GM12878 (cell line): ENCODE measurements at regions not wholly inside any gene's neighbourhood (a gene's known extent, or its start where the extent isn't known, plus 50 kb on each side); places are given as distances from the start of the nearest gene placed in this dataset.

Experiments
- BCLAF1 ChIP-seq: fragments of 450-650 bp; IDR thresholded peaks from 2 replicates; pipeline ENCODE4 v1.6.1; 2017; ENCODE audit warnings: antibody characterized with exemption, mild to moderate bottlenecking, moderate library complexity
- CTCF ChIP-seq, 3 experiments: IDR thresholded peaks in 2 of 3; conservative IDR thresholded peaks in 1 of 3; 2 replicates each; pipeline ENCODE4 v1.5.1; 2011; ENCODE audit warnings: low read depth in 3 of 3, low read length in 3 of 3, mild to moderate bottlenecking in 3 of 3, control low read depth in 2 of 3, moderate library complexity in 2 of 3, inconsistent platforms in 1 of 3, mixed read lengths in 1 of 3; ENCODE audit not compliant: control insufficient read depth in 2 of 3, insufficient read depth in 1 of 3; ENCODE audit errors: extremely low read depth in 1 of 3
- EP300 ChIP-seq, 2 experiments: fragments of 150-350 bp in 1 of 2; IDR thresholded peaks; 2 replicates each; pipeline ENCODE4 v1.6.1; 2011 to 2012; ENCODE audit warnings: low read depth in 2 of 2, low read length in 2 of 2, borderline replicate concordance in 1 of 2, improper control_type of control experiment in 1 of 2, inconsistent platforms in 1 of 2; ENCODE audit not compliant: control insufficient read depth in 1 of 2
- FOXK2 ChIP-seq: fragments of 450-650 bp; IDR thresholded peaks from 2 replicates; pipeline ENCODE4 v1.6.1; 2017; ENCODE audit warnings: mild to moderate bottlenecking, moderate library complexity
- KDM1A ChIP-seq: fragments of 200-600 bp; sonication (generic); IDR thresholded peaks from 2 replicates; pipeline ENCODE4 v1.6.1; 2016; ENCODE audit warnings: borderline replicate concordance
- POLR2A ChIP-seq: IDR thresholded peaks from 2 replicates; pipeline ENCODE4 v1.6.1; 2011; ENCODE audit warnings: low read depth, mild to moderate bottlenecking, low read length
- RAD51 ChIP-seq: fragments of 450-650 bp; IDR thresholded peaks from 2 replicates; pipeline ENCODE4 v1.6.1; 2016; ENCODE audit warnings: moderate library complexity, mild to moderate bottlenecking, inconsistent platforms
- SIX5 ChIP-seq: IDR thresholded peaks from 2 replicates; pipeline ENCODE4 v1.6.1; 2011; ENCODE audit warnings: mild to moderate bottlenecking, low read depth, low read length, moderate library complexity; ENCODE audit not compliant: severe bottlenecking
- SUZ12 ChIP-seq: fragments of 200-600 bp; sonication (generic); IDR thresholded peaks from one replicate; pipeline ENCODE4 v1.6.1; 2018; ENCODE audit warnings: antibody characterized with exemption, mild to moderate bottlenecking; ENCODE audit not compliant: unreplicated experiment
- YY1 ChIP-seq: IDR thresholded peaks from 2 replicates; pipeline ENCODE4 v1.6.1; 2011; ENCODE audit warnings: low read depth, mild to moderate bottlenecking, low read length
- ZBTB33 ChIP-seq: fragments of 450-650 bp; IDR thresholded peaks from 2 replicates; pipeline ENCODE4 v1.6.1; 2017; ENCODE audit warnings: mild to moderate bottlenecking
- TF ChIP-seq, protein P1 (sequence below): fragments of 450-650 bp; formaldehyde crosslinking; IDR thresholded peaks from 2 replicates; pipeline ENCODE4 v1.5.0; 2022; ENCODE audit warnings: mild to moderate bottlenecking, missing genetic modification characterization
- TF ChIP-seq, protein P2 (sequence below): IDR thresholded peaks from 2 replicates; pipeline ENCODE4 v1.6.1; 2012; ENCODE audit warnings: mild to moderate bottlenecking, low read depth, low read length

DNA sequence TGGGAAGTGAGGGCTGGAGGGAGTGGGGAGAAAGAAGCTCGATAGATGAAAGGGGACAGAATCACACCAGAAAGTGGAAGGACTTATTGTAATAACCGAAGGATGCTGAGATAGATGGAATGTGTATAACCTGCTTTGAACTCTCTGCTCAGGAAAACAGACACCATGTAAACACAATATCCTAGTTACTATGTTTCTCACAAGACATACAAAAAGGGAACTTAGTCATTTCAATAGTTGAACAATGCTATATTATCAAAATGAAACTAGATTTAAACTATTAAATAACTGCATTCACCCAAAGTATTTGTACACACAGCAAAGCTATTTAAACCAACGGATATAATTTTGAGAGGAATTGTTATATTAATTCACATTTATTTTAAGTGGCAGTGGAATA, 108.3 kb upstream of the GADL1 start:
- TF ChIP-seq EP300 (IDR thresholded peaks at IDR 0.05; ENCODE audit: borderline replicate concordance in 1 of 2, control insufficient read depth in 1 of 2, low read depth in 2 of 2, low read length in 2 of 2), result peak; percentile 62 to 65; a peak in 3 of 4 replicates
- TF ChIP-seq KDM1A, result no peak
- no peak for TF ChIP-seq RAD51
- TF ChIP-seq YY1, result no peak
- TF ChIP-seq BCLAF1, result no peak
- no peak for TF ChIP-seq CTCF (IDR thresholded peaks at IDR 0.05 in 2 of 3, conservative IDR thresholded peaks at IDR 0.05 in 1 of 3; ENCODE audit: control insufficient read depth in 2 of 3, extremely low read depth in 1 of 3, insufficient read depth in 1 of 3, low read depth in 3 of 3, low read length in 3 of 3)
- TF ChIP-seq FOXK2, result no peak
- TF ChIP-seq POLR2A, result no peak
- no peak for TF ChIP-seq ZBTB33
- TF ChIP-seq, protein P1, sequence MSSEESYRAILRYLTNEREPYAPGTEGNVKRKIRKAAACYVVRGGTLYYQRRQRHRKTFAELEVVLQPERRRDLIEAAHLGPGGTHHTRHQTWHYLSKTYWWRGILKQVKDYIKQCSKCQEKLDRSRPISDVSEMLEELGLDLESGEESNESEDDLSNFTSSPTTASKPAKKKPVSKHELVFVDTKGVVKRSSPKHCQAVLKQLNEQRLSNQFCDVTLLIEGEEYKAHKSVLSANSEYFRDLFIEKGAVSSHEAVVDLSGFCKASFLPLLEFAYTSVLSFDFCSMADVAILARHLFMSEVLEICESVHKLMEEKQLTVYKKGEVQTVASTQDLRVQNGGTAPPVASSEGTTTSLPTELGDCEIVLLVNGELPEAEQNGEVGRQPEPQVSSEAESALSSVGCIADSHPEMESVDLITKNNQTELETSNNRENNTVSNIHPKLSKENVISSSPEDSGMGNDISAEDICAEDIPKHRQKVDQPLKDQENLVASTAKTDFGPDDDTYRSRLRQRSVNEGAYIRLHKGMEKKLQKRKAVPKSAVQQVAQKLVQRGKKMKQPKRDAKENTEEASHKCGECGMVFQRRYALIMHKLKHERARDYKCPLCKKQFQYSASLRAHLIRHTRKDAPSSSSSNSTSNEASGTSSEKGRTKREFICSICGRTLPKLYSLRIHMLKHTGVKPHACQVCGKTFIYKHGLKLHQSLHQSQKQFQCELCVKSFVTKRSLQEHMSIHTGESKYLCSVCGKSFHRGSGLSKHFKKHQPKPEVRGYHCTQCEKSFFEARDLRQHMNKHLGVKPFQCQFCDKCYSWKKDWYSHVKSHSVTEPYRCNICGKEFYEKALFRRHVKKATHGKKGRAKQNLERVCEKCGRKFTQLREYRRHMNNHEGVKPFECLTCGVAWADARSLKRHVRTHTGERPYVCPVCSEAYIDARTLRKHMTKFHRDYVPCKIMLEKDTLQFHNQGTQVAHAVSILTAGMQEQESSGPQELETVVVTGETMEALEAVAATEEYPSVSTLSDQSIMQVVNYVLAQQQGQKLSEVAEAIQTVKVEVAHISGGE (CRISPR knock-in tag), result no peak
- TF ChIP-seq, protein P2, sequence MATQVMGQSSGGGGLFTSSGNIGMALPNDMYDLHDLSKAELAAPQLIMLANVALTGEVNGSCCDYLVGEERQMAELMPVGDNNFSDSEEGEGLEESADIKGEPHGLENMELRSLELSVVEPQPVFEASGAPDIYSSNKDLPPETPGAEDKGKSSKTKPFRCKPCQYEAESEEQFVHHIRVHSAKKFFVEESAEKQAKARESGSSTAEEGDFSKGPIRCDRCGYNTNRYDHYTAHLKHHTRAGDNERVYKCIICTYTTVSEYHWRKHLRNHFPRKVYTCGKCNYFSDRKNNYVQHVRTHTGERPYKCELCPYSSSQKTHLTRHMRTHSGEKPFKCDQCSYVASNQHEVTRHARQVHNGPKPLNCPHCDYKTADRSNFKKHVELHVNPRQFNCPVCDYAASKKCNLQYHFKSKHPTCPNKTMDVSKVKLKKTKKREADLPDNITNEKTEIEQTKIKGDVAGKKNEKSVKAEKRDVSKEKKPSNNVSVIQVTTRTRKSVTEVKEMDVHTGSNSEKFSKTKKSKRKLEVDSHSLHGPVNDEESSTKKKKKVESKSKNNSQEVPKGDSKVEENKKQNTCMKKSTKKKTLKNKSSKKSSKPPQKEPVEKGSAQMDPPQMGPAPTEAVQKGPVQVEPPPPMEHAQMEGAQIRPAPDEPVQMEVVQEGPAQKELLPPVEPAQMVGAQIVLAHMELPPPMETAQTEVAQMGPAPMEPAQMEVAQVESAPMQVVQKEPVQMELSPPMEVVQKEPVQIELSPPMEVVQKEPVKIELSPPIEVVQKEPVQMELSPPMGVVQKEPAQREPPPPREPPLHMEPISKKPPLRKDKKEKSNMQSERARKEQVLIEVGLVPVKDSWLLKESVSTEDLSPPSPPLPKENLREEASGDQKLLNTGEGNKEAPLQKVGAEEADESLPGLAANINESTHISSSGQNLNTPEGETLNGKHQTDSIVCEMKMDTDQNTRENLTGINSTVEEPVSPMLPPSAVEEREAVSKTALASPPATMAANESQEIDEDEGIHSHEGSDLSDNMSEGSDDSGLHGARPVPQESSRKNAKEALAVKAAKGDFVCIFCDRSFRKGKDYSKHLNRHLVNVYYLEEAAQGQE, result no peak
- TF ChIP-seq SUZ12, result no peak
- TF ChIP-seq SIX5, result no peak
